ENCODE measurements at regions not wholly inside any gene's neighbourhood (a gene's known extent, or its start where the extent isn't known, plus 50 kb on each side); places are given as distances from the start of the nearest gene placed in this dataset.

DNA sequence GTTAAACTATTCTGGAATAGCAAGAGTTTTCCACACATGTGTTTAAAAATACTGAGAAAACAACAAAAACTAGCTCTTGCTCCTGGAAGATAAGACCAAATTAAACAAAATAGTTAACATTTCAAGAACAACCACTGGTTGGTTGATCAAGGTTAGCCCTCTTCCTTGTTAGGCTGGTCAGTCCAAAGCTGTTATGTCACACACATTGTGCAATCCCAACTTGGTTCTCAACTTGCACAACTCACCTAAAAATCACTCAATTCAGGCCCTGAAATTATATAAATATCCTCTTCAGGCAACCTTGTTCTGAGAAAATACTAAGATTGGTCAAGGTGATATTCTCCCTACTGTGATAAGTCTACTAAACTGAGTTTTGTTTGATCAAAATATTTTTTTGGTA lies 169.7 kb upstream of the LRP1B start:
- TF ChIP-seq, protein P1, sequence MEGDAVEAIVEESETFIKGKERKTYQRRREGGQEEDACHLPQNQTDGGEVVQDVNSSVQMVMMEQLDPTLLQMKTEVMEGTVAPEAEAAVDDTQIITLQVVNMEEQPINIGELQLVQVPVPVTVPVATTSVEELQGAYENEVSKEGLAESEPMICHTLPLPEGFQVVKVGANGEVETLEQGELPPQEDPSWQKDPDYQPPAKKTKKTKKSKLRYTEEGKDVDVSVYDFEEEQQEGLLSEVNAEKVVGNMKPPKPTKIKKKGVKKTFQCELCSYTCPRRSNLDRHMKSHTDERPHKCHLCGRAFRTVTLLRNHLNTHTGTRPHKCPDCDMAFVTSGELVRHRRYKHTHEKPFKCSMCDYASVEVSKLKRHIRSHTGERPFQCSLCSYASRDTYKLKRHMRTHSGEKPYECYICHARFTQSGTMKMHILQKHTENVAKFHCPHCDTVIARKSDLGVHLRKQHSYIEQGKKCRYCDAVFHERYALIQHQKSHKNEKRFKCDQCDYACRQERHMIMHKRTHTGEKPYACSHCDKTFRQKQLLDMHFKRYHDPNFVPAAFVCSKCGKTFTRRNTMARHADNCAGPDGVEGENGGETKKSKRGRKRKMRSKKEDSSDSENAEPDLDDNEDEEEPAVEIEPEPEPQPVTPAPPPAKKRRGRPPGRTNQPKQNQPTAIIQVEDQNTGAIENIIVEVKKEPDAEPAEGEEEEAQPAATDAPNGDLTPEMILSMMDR (IDR thresholded peaks at IDR 0.05), result no peak
- no peak for TF ChIP-seq EP300 (IDR thresholded peaks at IDR 0.05)
